MCF 10A (cell line): ENCODE measurements at regions not wholly inside any gene's neighbourhood (a gene's known extent, or its start where the extent isn't known, plus 50 kb on each side); places are given as distances from the start of the nearest gene placed in this dataset.

Experiments used
- BruUV-seq: library from RNA; stranded (reverse); fragments of 400-500 nt; replicated peaks from 2 replicates; lab custom pipeline; 2021; lab: Mats Ljungman, UMichigan
- CTCF ChIA-PET: fragments of 300-600 bp; sonication (Branson Sonifier 250); formaldehyde crosslinking; extraction: SDS; loops from one replicate; lab custom pipeline; 2021; ENCODE audit warnings: antibody characterized with exemption, inconsistent platforms; lab: Yijun Ruan, JAX
- POLR2A ChIA-PET: fragments of 300-600, 350-650 bp; sonication (Branson Sonifier 250); formaldehyde crosslinking; extraction: SDS; loops from one replicate; lab custom pipeline; 2020; ENCODE audit warnings: antibody characterized with exemption, inconsistent platforms; lab: Yijun Ruan, JAX
- DNase-seq: peaks from one replicate; pipeline ENCODE4 v3.0.0-alpha.2; 2018; ENCODE audit not compliant: unreplicated experiment
- H3K27ac Mint-ChIP-seq: one replicate; pipeline ENCODE4 v1.8.0; 2022; ENCODE audit warnings: mild to moderate bottlenecking, low read depth, mixed read lengths; ENCODE audit not compliant: unreplicated experiment
- H3K27me3 Mint-ChIP-seq: one replicate; pipeline ENCODE4 v1.8.0; 2022; ENCODE audit warnings: mixed read lengths; ENCODE audit not compliant: insufficient read depth, unreplicated experiment
- H3K36me3 Mint-ChIP-seq: one replicate; pipeline ENCODE4 v1.8.0; 2022; ENCODE audit warnings: mild to moderate bottlenecking, moderate library complexity, mixed read lengths; ENCODE audit not compliant: insufficient read depth, unreplicated experiment
- H3K4me1 Mint-ChIP-seq: one replicate; pipeline ENCODE4 v1.8.0; 2022; ENCODE audit warnings: mixed read lengths; ENCODE audit not compliant: insufficient read depth, unreplicated experiment
- H3K4me3 Mint-ChIP-seq: one replicate; pipeline ENCODE4 v1.8.0; 2022; ENCODE audit warnings: mild to moderate bottlenecking, moderate library complexity, mixed read lengths; ENCODE audit not compliant: unreplicated experiment
- H3K9me3 Mint-ChIP-seq: one replicate; pipeline ENCODE4 v1.8.0; 2022; ENCODE audit warnings: mixed read lengths; ENCODE audit not compliant: unreplicated experiment
- CTCF ChIP-seq: fragments of 200-600 bp; IDR thresholded peaks from one replicate; pipeline ENCODE4 v1.8.0; 2022; ENCODE audit warnings: antibody characterized with exemption, mild to moderate bottlenecking; ENCODE audit not compliant: unreplicated experiment
- intact Hi-C: fragments of 100-400 bp; cut with micrococcal nuclease; formaldehyde crosslinking; loops from 2 replicates; pipeline ENCODE4 v1.14.1; 2022

GRCh38 chr17:79224476-79224875, 149.9 kb downstream of the ENGASE start:
- Mint-ChIP-seq H3K4me1 (peaks cover 17% of the 10 kb centered on the region), H3K27me3 (peaks cover 27% of the 10 kb centered on the region), H3K9me3 (no peaks in the 10 kb centered on the region), H3K27ac (no peak overlapping the region), H3K4me3 (no peak overlapping the region), H3K36me3 (no peaks in the 10 kb centered on the region)
- DNase-seq: no peak
- POLR2A ChIA-PET: no interaction called here
- intact Hi-C loops: no loop called here
- TF ChIP-seq CTCF: no peak
- BruUV-seq: no TSS peak
- CTCF ChIA-PET: interaction anchor here (0.6 kb wide), 1 partner anchor 152 kb away, joined by 3 read pairs; no protein-coding TSS in a partner anchor

GRCh38 chr17:79223953-79224352, 149.3 kb downstream of the ENGASE start:
- peaks cover 27% of the 10 kb centered on the region for H3K27me3 Mint-ChIP-seq
- POLR2A ChIA-PET: no interaction called here

GRCh38 chr17:79223471-79223870, 148.8 kb downstream of the ENGASE start:
- intact Hi-C loops: no loop called here
- Mint-ChIP-seq H3K27ac (no peak overlapping the region), H3K36me3 (no peaks in the 10 kb centered on the region), H3K4me3 (no peak overlapping the region), H3K27me3 (peaks cover 27% of the 10 kb centered on the region), H3K9me3 (no peaks in the 10 kb centered on the region), H3K4me1 (peaks cover 13% of the 10 kb centered on the region)
- CTCF ChIA-PET: interaction anchor here (0.7 kb wide), 1 partner anchor 136 kb away, joined by 3 read pairs; no protein-coding TSS in a partner anchor
- DNase-seq: no peak
- TF ChIP-seq CTCF: no peak
- no TSS peak for BruUV-seq
- POLR2A ChIA-PET: no interaction called here

More at GRCh38 chr17:79223953-79224352, 149.3 kb downstream of the ENGASE start:
- no peak overlapping the region for H3K4me3 Mint-ChIP-seq
- CTCF ChIA-PET: interaction anchor here (0.5 to 0.7 kb wide), 3 partner anchors 135 to 484 kb away, joined by 3 read pairs; no protein-coding TSS in a partner anchor
- H3K27ac Mint-ChIP-seq: no peak overlapping the region
- no peaks in the 10 kb centered on the region for H3K9me3 Mint-ChIP-seq
- H3K36me3 Mint-ChIP-seq: no peaks in the 10 kb centered on the region
- peaks cover 17% of the 10 kb centered on the region for H3K4me1 Mint-ChIP-seq
- no peak for TF ChIP-seq CTCF
- DNase-seq: no peak
- BruUV-seq: no TSS peak
- intact Hi-C loops: no loop called here

- BruUV-seq: no TSS peak
- no peak overlapping the region for H3K4me3 Mint-ChIP-seq
- POLR2A ChIA-PET: no interaction called here
Observed at GRCh38 chr17:79221597-79221996, 147.0 kb downstream of the ENGASE start.

More at GRCh38 chr17:79221597-79221996, 147.0 kb downstream of the ENGASE start:
- no peaks in the 10 kb centered on the region for H3K9me3 Mint-ChIP-seq
- no peak for DNase-seq
- peaks cover 46% of the 10 kb centered on the region for H3K27me3 Mint-ChIP-seq
- H3K36me3 Mint-ChIP-seq: no peaks in the 10 kb centered on the region
- intact Hi-C loops: no loop called here
- CTCF ChIA-PET: no interaction called here
- no peak for TF ChIP-seq CTCF
- no peak overlapping the region for H3K27ac Mint-ChIP-seq
- H3K4me1 Mint-ChIP-seq: peaks cover 6% of the 10 kb centered on the region
